ENCODE measurements at regions not wholly inside any gene's neighbourhood (a gene's known extent, or its start where the extent isn't known, plus 50 kb on each side); places are given as distances from the start of the nearest gene placed in this dataset.
"Not testable (repeated sequence)": the region's sequence is repeated elsewhere in the genome, so short reads cannot be mapped to it uniquely, and the experiment has no call there.

- H3K4me3 Mint-ChIP-seq = no peak overlapping the region
- no peaks in the 10 kb centered on the region for H3K36me3 Mint-ChIP-seq
- no peaks in the 10 kb centered on the region for H3K9me3 Mint-ChIP-seq
- H3K4me1 Mint-ChIP-seq (ENCODE audit: low read depth in 2 of 2) = no peaks in the 10 kb centered on the region
- peaks cover 18 to 22% of the 10 kb centered on the region in 2 donors for H3K27me3 Mint-ChIP-seq
- ATAC-seq (no peak), DNase-seq (ENCODE audit: low spot score) (no peak)
- no peak overlapping the region for H3K27ac Mint-ChIP-seq
Observed at GRCh38 chr1:171397851-171398469, 84.0 kb downstream of the FMO4 start.

GRCh38 chr1:171403393-171403792 is 81.9 kb upstream of the PRRC2C start:
- DNase-seq (ENCODE audit: low spot score) (no peak), ATAC-seq (no peak)
- peaks cover 7% of the 10 kb centered on the region for H3K36me3 Mint-ChIP-seq
- no peaks in the 10 kb centered on the region for H3K9me3 Mint-ChIP-seq
- H3K4me3 Mint-ChIP-seq = no peak overlapping the region
- no peak overlapping the region for H3K27ac Mint-ChIP-seq
- peaks cover 22% of the 10 kb centered on the region in 2 donors for H3K27me3 Mint-ChIP-seq
- H3K4me1 Mint-ChIP-seq (ENCODE audit: low read depth in 2 of 2) = no peaks in the 10 kb centered on the region

- no peak for DNase-seq (ENCODE audit: low spot score)
- no peaks in the 10 kb centered on the region for H3K4me1 Mint-ChIP-seq (ENCODE audit: low read depth in 2 of 2)
- H3K27ac Mint-ChIP-seq = no peak overlapping the region
- H3K4me3 Mint-ChIP-seq = no peak overlapping the region
- H3K27me3 Mint-ChIP-seq = peaks cover 19 to 25% of the 10 kb centered on the region in 2 donors
- H3K9me3 Mint-ChIP-seq = no peaks in the 10 kb centered on the region
- H3K36me3 Mint-ChIP-seq = peaks cover 7% of the 10 kb centered on the region
- no peak for ATAC-seq
Observed at GRCh38 chr1:171405391-171405714, 80.0 kb upstream of the PRRC2C start.

GRCh38 chr1:171413557-171413956 is 71.8 kb upstream of the PRRC2C start:
- not testable (repeated sequence) for ATAC-seq; H3K4me1 Mint-ChIP-seq (ENCODE audit: low read depth in 2 of 2)

GRCh38 chr1:171418546-171418945 is 66.8 kb upstream of the PRRC2C start:
- H3K36me3 Mint-ChIP-seq = no peaks in the 10 kb centered on the region

More at GRCh38 chr1:171413557-171413956, 71.8 kb upstream of the PRRC2C start:
- H3K27me3 Mint-ChIP-seq = peaks cover 13 to 29% of the 10 kb centered on the region in 2 donors
- DNase-seq (ENCODE audit: low spot score); H3K27ac Mint-ChIP-seq; H3K4me3 Mint-ChIP-seq; H3K9me3 Mint-ChIP-seq; H3K36me3 Mint-ChIP-seq: not testable (repeated sequence)

GRCh38 chr1:171420810-171421209 is 64.5 kb upstream of the PRRC2C start:
- H3K36me3 Mint-ChIP-seq = no peaks in the 10 kb centered on the region
- H3K4me3 Mint-ChIP-seq = no peak overlapping the region
- no peaks in the 10 kb centered on the region for H3K4me1 Mint-ChIP-seq (ENCODE audit: low read depth in 2 of 2)
- H3K9me3 Mint-ChIP-seq = no peaks in the 10 kb centered on the region
- H3K27me3 Mint-ChIP-seq = no peaks in the 10 kb centered on the region
- DNase-seq (ENCODE audit: low spot score) (no peak), ATAC-seq (no peak)
- no peak overlapping the region for H3K27ac Mint-ChIP-seq

More at GRCh38 chr1:171418546-171418945, 66.8 kb upstream of the PRRC2C start:
- no peak for ATAC-seq
- no peak for DNase-seq (ENCODE audit: low spot score)
- no peak overlapping the region for H3K27ac Mint-ChIP-seq
- H3K9me3 Mint-ChIP-seq = peaks cover 3% of the 10 kb centered on the region
- H3K4me1 Mint-ChIP-seq (ENCODE audit: low read depth in 2 of 2) = no peaks in the 10 kb centered on the region
- no peak overlapping the region for H3K4me3 Mint-ChIP-seq
- H3K27me3 Mint-ChIP-seq = peaks cover 0 to 6% of the 10 kb centered on the region in 2 donors

GRCh38 chr1:171421413-171422020 is 63.8 kb upstream of the PRRC2C start:
- ATAC-seq = no peak
- H3K4me3 Mint-ChIP-seq = no peak overlapping the region
- no peaks in the 10 kb centered on the region for H3K36me3 Mint-ChIP-seq
- H3K4me1 Mint-ChIP-seq (ENCODE audit: low read depth in 2 of 2) = no peaks in the 10 kb centered on the region
- no peaks in the 10 kb centered on the region for H3K9me3 Mint-ChIP-seq
- no peak overlapping the region for H3K27ac Mint-ChIP-seq
- H3K27me3 Mint-ChIP-seq = no peaks in the 10 kb centered on the region
- no peak for DNase-seq (ENCODE audit: low spot score)

GRCh38 chr1:171422511-171422910 is 62.8 kb upstream of the PRRC2C start:
- Mint-ChIP-seq H3K27me3 (no peaks in the 10 kb centered on the region), H3K27ac (no peak overlapping the region), H3K36me3 (no peaks in the 10 kb centered on the region), H3K4me3 (no peak overlapping the region), H3K9me3 (no peaks in the 10 kb centered on the region), H3K4me1 (ENCODE audit: low read depth in 2 of 2) (no peaks in the 10 kb centered on the region)
- DNase-seq (ENCODE audit: low spot score) (no peak), ATAC-seq (no peak)

- H3K4me3 Mint-ChIP-seq = no peak overlapping the region
- no peaks in the 10 kb centered on the region for H3K36me3 Mint-ChIP-seq
- H3K4me1 Mint-ChIP-seq (ENCODE audit: low read depth in 2 of 2) = no peaks in the 10 kb centered on the region
- H3K27ac Mint-ChIP-seq = no peak overlapping the region
- H3K9me3 Mint-ChIP-seq = no peaks in the 10 kb centered on the region
- peaks cover 3 to 6% of the 10 kb centered on the region in 2 donors for H3K27me3 Mint-ChIP-seq
- ATAC-seq (no peak), DNase-seq (ENCODE audit: low spot score) (no peak)
Observed at GRCh38 chr1:171424494-171424893, 60.8 kb upstream of the PRRC2C start.

GRCh38 chr1:171426645-171427044 is 58.7 kb upstream of the PRRC2C start:
- H3K4me3 Mint-ChIP-seq = no peak overlapping the region
- no peaks in the 10 kb centered on the region for H3K36me3 Mint-ChIP-seq
- ATAC-seq = no peak
- H3K9me3 Mint-ChIP-seq = no peaks in the 10 kb centered on the region
- no peak for DNase-seq (ENCODE audit: low spot score)
- peaks cover 5 to 19% of the 10 kb centered on the region in 2 donors for H3K27me3 Mint-ChIP-seq
- H3K27ac Mint-ChIP-seq = no peak overlapping the region
- H3K4me1 Mint-ChIP-seq (ENCODE audit: low read depth in 2 of 2) = no peaks in the 10 kb centered on the region

GRCh38 chr1:171427852-171428471 is 57.4 kb upstream of the PRRC2C start:
- H3K4me3 Mint-ChIP-seq = no peak overlapping the region

GRCh38 chr1:171429137-171429536 is 56.2 kb upstream of the PRRC2C start:
- Mint-ChIP-seq H3K4me3 (no peak overlapping the region), H3K27me3 (peaks cover 9 to 26% of the 10 kb centered on the region in 2 donors), H3K9me3 (no peaks in the 10 kb centered on the region), H3K4me1 (ENCODE audit: low read depth in 2 of 2) (no peaks in the 10 kb centered on the region), H3K36me3 (no peaks in the 10 kb centered on the region), H3K27ac (no peak overlapping the region)
- ATAC-seq = no peak
- DNase-seq (ENCODE audit: low spot score) = no peak

More at GRCh38 chr1:171427852-171428471, 57.4 kb upstream of the PRRC2C start:
- no peaks in the 10 kb centered on the region for H3K36me3 Mint-ChIP-seq
- ATAC-seq (no peak), DNase-seq (ENCODE audit: low spot score) (no peak)
- peaks cover 9 to 26% of the 10 kb centered on the region in 2 donors for H3K27me3 Mint-ChIP-seq
- no peak overlapping the region for H3K27ac Mint-ChIP-seq
- H3K9me3 Mint-ChIP-seq = no peaks in the 10 kb centered on the region
- no peaks in the 10 kb centered on the region for H3K4me1 Mint-ChIP-seq (ENCODE audit: low read depth in 2 of 2)

- no peak overlapping the region for H3K27ac Mint-ChIP-seq
Observed at GRCh38 chr1:171431994-171432393, 53.3 kb upstream of the PRRC2C start.

GRCh38 chr1:171432473-171432872 is 52.9 kb upstream of the PRRC2C start:
- no peak for DNase-seq (ENCODE audit: low spot score)
- Mint-ChIP-seq H3K27ac (no peak overlapping the region), H3K36me3 (no peaks in the 10 kb centered on the region), H3K4me1 (ENCODE audit: low read depth in 2 of 2) (peaks cover 5 to 7% of the 10 kb centered on the region in 2 donors), H3K4me3 (no peak overlapping the region), H3K9me3 (no peaks in the 10 kb centered on the region), H3K27me3 (peaks cover 9 to 34% of the 10 kb centered on the region in 2 donors)
- no peak for ATAC-seq

More at GRCh38 chr1:171431994-171432393, 53.3 kb upstream of the PRRC2C start:
- H3K36me3 Mint-ChIP-seq = no peaks in the 10 kb centered on the region
- no peak for ATAC-seq
- H3K4me3 Mint-ChIP-seq = no peak overlapping the region
- no peak for DNase-seq (ENCODE audit: low spot score)
- H3K9me3 Mint-ChIP-seq = no peaks in the 10 kb centered on the region
- peaks cover 5 to 7% of the 10 kb centered on the region in 2 donors for H3K4me1 Mint-ChIP-seq (ENCODE audit: low read depth in 2 of 2)
- peaks cover 9 to 34% of the 10 kb centered on the region in 2 donors for H3K27me3 Mint-ChIP-seq
